Colonic mucosa (tissue), 4 donors: ENCODE measurements at regions not wholly inside any gene's neighbourhood (a gene's known extent, or its start where the extent isn't known, plus 50 kb on each side); places are given as distances from the start of the nearest gene placed in this dataset.

Experiments used
- DNase-seq: peaks from one replicate; pipeline ENCODE4 v3.0.0-alpha.2; 2020
- H3K27ac ChIP-seq: fragments of 200-600 bp; one replicate; pipeline ENCODE4 v1.8.0; 2021
- H3K27me3 ChIP-seq: fragments of 200-600 bp; one replicate; pipeline ENCODE4 v1.8.0; 2021
- H3K36me3 ChIP-seq: fragments of 200-600 bp; one replicate; pipeline ENCODE4 v1.8.0; 2021
- H3K4me1 ChIP-seq: fragments of 200-600 bp; one replicate; pipeline ENCODE4 v1.8.0; 2021; ENCODE audit warnings: mild to moderate bottlenecking
- H3K4me3 ChIP-seq: fragments of 200-600 bp; one replicate; pipeline ENCODE4 v1.8.0; 2021
- H3K9ac ChIP-seq, 2 donors: one replicate each; pipeline ENCODE4 v1.7.0; 2013; ENCODE audit warnings: control low read depth in 2 of 2, low read depth in 2 of 2, low read length in 2 of 2
- H3K9me3 ChIP-seq: fragments of 200-600 bp; one replicate; pipeline ENCODE4 v1.8.0; 2021
- intact Hi-C: fragments of 100-400 bp; cut with DNase I; formaldehyde crosslinking; loops from one replicate; pipeline ENCODE4 v1.14.1; 2022
- TF ChIP-seq, protein P1 (sequence below): fragments of 200-600 bp; IDR thresholded peaks from one replicate; pipeline ENCODE4 v1.8.0; 2022; ENCODE audit warnings: antibody characterized with exemption, mild to moderate bottlenecking
- donor health status: healthy.
- donor health status: DM: no; HTN: no; CAD: no.
- donor health status: DM: no; HTN: no; CAD: no.

DNA sequence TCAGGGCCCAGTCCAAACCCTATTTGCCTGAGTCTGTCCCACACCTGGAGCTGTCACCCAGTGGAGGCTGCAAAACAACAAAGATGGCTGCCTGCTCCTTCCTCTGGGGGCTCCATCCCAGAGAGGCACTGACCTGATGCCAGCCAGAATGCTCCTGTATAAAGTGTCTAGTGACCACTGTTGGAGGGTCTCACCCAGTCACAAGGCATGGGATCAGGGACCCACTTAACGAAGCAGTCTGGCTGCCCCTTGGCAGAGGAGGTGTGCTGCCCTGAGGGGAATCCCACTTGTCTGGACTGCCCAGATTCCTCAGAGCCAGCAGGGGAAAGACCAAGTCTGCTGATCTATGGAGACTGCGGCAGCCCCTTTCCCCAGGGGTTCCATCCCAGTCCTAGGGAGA, 241.6 kb downstream of the CDH26 start:
- no peak for DNase-seq
- Histone ChIP-seq H3K9me3 (no peaks in the 10 kb centered on the region), H3K4me3 (no peak overlapping the region), H3K27me3 (no peaks in the 10 kb centered on the region), H3K4me1 (no peaks in the 10 kb centered on the region), H3K36me3 (no peaks in the 10 kb centered on the region), H3K27ac (no peak overlapping the region), H3K9ac (no peak overlapping the region)
- TF ChIP-seq, protein P1, sequence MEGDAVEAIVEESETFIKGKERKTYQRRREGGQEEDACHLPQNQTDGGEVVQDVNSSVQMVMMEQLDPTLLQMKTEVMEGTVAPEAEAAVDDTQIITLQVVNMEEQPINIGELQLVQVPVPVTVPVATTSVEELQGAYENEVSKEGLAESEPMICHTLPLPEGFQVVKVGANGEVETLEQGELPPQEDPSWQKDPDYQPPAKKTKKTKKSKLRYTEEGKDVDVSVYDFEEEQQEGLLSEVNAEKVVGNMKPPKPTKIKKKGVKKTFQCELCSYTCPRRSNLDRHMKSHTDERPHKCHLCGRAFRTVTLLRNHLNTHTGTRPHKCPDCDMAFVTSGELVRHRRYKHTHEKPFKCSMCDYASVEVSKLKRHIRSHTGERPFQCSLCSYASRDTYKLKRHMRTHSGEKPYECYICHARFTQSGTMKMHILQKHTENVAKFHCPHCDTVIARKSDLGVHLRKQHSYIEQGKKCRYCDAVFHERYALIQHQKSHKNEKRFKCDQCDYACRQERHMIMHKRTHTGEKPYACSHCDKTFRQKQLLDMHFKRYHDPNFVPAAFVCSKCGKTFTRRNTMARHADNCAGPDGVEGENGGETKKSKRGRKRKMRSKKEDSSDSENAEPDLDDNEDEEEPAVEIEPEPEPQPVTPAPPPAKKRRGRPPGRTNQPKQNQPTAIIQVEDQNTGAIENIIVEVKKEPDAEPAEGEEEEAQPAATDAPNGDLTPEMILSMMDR: no peak
- intact Hi-C loops: no loop called here

DNA sequence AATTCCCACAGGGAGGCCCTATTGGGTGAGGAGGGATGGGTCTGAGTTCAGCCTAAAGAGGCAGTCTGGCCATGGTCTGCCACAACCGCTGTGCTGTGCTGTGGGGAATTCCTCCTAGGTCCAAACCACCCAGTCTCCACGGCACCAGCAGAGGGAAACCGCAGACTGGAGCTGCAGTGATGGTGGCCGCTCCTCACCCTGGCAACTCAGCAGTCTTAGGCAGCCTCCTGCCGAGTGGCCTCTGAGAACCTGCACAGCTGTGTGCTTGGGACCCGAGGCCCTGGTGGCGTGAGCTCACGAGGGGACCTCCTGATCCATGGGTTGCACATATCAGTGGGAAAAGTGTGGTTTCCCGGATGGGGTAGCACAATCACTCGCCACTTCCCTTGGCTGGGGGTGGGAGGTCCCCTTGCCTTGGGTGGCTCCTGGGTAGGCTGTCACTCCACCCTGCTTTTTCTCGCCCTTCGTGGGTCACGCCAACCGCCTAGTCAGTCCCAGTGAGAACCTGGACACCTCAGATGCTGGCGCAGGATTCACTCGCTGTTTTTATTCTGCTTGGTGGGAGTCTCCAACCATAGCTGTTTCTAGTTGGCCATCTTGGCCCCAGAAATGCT, 242.2 kb downstream of the CDH26 start:
- Histone ChIP-seq H3K27ac (no peak overlapping the region), H3K9ac (no peak overlapping the region), H3K36me3 (no peaks in the 10 kb centered on the region), H3K4me1 (no peaks in the 10 kb centered on the region), H3K9me3 (no peaks in the 10 kb centered on the region), H3K27me3 (no peaks in the 10 kb centered on the region), H3K4me3 (no peak overlapping the region)
- TF ChIP-seq, protein P1: no peak
- DNase-seq: no peak
- intact Hi-C loops: no loop called here

DNA sequence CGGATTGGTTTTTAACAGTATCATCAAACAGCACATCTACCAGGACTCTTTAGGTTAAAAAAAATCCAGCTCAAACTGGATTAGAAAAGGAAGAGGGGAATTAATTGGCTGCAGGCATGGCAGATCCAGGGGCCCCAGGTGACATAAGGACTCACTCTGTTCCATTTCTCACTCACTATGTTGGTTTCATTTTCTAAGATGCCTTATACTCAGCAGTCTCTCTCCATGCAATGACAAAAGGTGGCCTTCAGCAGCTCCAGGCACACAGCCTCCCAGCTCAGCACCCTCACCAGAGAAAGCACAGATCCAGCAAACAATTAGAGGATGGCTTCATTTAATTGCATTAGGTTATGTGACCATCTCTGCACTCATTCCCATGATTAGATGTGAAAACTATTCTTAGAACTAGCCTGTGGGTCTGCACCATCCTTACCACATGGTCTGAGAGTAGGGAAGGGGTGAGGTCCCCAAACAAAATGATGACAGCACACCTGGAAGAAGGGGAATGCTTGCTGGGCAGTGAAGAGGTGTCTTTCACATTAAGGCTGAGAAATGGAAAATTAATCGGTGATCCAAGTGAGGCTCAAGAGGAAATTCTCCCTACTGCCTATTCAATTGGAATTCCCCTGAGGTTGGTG, 243.1 kb downstream of the CDH26 start:
- no peak for DNase-seq

DNA sequence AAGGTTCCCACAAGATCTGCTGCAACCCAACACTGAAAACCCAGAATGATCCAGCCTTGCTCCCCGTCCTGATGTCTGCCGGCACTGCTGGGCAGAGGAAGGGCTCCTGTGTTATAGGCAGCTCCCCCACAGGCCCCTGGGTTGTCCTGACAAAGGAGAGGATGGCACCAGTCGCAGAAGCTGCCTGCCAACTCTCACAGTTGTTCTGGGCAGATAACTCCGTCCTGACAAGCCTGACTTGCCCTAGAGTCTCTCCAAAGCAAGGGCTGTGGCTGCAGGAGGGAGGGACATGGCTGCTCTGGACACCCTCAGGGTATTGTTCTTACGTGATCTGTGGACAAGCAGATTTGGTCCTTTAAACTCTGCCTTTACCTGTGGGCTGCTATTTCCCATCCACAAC, 243.8 kb downstream of the CDH26 start:
- H3K9me3 ChIP-seq: no peaks in the 10 kb centered on the region
- no peaks in the 10 kb centered on the region for H3K36me3 ChIP-seq
- TF ChIP-seq, protein P1: no peak
- intact Hi-C loops: no loop called here
- no peak overlapping the region for H3K4me3 ChIP-seq
- H3K27ac ChIP-seq: no peak overlapping the region
- no peak overlapping the region for H3K9ac ChIP-seq
- no peak for DNase-seq
- H3K4me1 ChIP-seq: no peaks in the 10 kb centered on the region
- no peaks in the 10 kb centered on the region for H3K27me3 ChIP-seq

More for the DNA sequence above, 243.1 kb downstream of the CDH26 start:
- Histone ChIP-seq H3K9me3 (no peaks in the 10 kb centered on the region), H3K36me3 (no peaks in the 10 kb centered on the region), H3K9ac (no peak overlapping the region), H3K27ac (no peak overlapping the region), H3K4me3 (no peak overlapping the region), H3K27me3 (no peaks in the 10 kb centered on the region), H3K4me1 (no peaks in the 10 kb centered on the region)
- intact Hi-C loops: no loop called here
- TF ChIP-seq, protein P1: no peak

DNA sequence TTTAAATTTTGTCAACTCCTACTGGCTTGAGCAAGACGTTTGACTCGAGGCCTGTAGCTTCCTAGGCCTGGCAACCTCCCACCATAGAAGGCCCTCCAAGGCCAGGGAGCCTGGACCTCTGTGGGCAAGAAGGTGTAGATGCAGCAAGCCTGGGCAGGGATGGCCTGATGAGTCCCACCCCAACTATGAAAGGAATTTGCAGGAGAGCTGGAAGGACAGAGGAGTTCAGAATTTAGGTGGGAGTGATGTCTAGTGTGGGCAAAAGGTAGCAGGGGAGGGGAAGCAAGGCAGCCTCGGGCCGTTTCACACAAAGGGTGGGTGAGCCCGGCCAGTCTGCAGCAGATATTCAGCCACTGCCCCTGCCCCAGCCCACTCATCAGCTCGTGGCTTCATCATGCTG, 245.2 kb downstream of the CDH26 start:
- TF ChIP-seq, protein P1: no peak
- intact Hi-C loops: no loop called here
- no peak for DNase-seq
- H3K27ac ChIP-seq: no peak overlapping the region
- no peaks in the 10 kb centered on the region for H3K36me3 ChIP-seq
- H3K9ac ChIP-seq: no peak overlapping the region
- no peaks in the 10 kb centered on the region for H3K9me3 ChIP-seq
- no peak overlapping the region for H3K4me3 ChIP-seq
- H3K27me3 ChIP-seq: no peaks in the 10 kb centered on the region
- H3K4me1 ChIP-seq: no peaks in the 10 kb centered on the region
